ENCODE measurements at regions not wholly inside any gene's neighbourhood (a gene's known extent, or its start where the extent isn't known, plus 50 kb on each side); places are given as distances from the start of the nearest gene placed in this dataset.

- DNase-seq: no peak
These were observed 1586.7 kb downstream of the HACE1 start for GRCh38 chr6:103273048-103273447.

- DNase-seq: no peak
These were observed 1590.1 kb downstream of the HACE1 start for GRCh38 chr6:103269581-103269980.

GRCh38 chr6:103268335-103268734 lies 1591.4 kb downstream of the HACE1 start:
- DNase-seq: no peak

GRCh38 chr6:103264020-103264419 lies 1595.7 kb downstream of the HACE1 start:
- DNase-seq: no peak

- DNase-seq: no peak
These were observed 1604.6 kb downstream of the HACE1 start for GRCh38 chr6:103255132-103255531.

GRCh38 chr6:103236923-103237322 lies 1622.8 kb downstream of the HACE1 start:
- DNase-seq: no peak

- DNase-seq: no peak
These were observed 1628.5 kb downstream of the HACE1 start for GRCh38 chr6:103231181-103231580.

GRCh38 chr6:103215847-103216246 lies 1643.9 kb downstream of the HACE1 start:
- DNase-seq: no peak

GRCh38 chr6:103210686-103211085 lies 1649.0 kb downstream of the HACE1 start:
- no peak for DNase-seq

GRCh38 chr6:103198386-103198785 lies 1661.3 kb downstream of the HACE1 start:
- DNase-seq: no peak

- no peak for DNase-seq
These were observed 1666.3 kb downstream of the HACE1 start for GRCh38 chr6:103193413-103193812.

GRCh38 chr6:103191391-103192093 lies 1668.2 kb downstream of the HACE1 start:
- DNase-seq: no peak

GRCh38 chr6:103184776-103185175 lies 1674.9 kb downstream of the HACE1 start:
- no peak for DNase-seq

GRCh38 chr6:103183831-103184411 lies 1675.8 kb downstream of the HACE1 start:
- no peak for DNase-seq

- no peak for DNase-seq
These were observed 1681.5 kb downstream of the HACE1 start for GRCh38 chr6:103178193-103178592.

GRCh38 chr6:103177791-103178190 lies 1681.9 kb downstream of the HACE1 start:
- DNase-seq: no peak

GRCh38 chr6:103175056-103175455 lies 1684.7 kb downstream of the HACE1 start:
- no peak for DNase-seq

GRCh38 chr6:103167345-103168071 lies 1692.2 kb downstream of the HACE1 start:
- DNase-seq: no peak

- DNase-seq: no peak
These were observed 1704.7 kb downstream of the HACE1 start for GRCh38 chr6:103154779-103155572.

- DNase-seq: no peak
These were observed 1706.7 kb downstream of the HACE1 start for GRCh38 chr6:103153016-103153415.

GRCh38 chr6:103142902-103143301 lies 1716.8 kb downstream of the HACE1 start:
- no peak for DNase-seq

GRCh38 chr6:103140308-103141027 lies 1719.3 kb downstream of the HACE1 start:
- DNase-seq: no peak

Measured in right kidney (tissue), 1 donor.